WERI-Rb-1 (cell line): ENCODE measurements at regions not wholly inside any gene's neighbourhood (a gene's known extent, or its start where the extent isn't known, plus 50 kb on each side); places are given as distances from the start of the nearest gene placed in this dataset.

Experiments
- DNase-seq: peaks from one replicate; pipeline ENCODE4 v3.0.0-alpha.2; 2020
- H3K27ac ChIP-seq: fragments of 250-450 bp; sonication (Bioruptor Pico); 2 replicates; pipeline ENCODE4 v1.5.1; 2020; ENCODE audit warnings: mild to moderate bottlenecking, moderate library complexity
- H3K27me3 ChIP-seq: fragments of 250-450 bp; sonication (Bioruptor Pico); 2 replicates; pipeline ENCODE4 v1.5.1; 2021; ENCODE audit warnings: mild to moderate bottlenecking, low read depth, moderate library complexity; ENCODE audit not compliant: insufficient read depth, severe bottlenecking
- H3K36me3 ChIP-seq: fragments of 250-450 bp; sonication (Bioruptor Pico); 2 replicates; pipeline ENCODE4 v1.5.1; 2020; ENCODE audit warnings: mild to moderate bottlenecking, moderate library complexity
- H3K4me3 ChIP-seq: 2 replicates; pipeline ENCODE4 v1.5.1; 2011; ENCODE audit warnings: low read depth, mild to moderate bottlenecking, control low read depth, low read length
- H3K9me3 ChIP-seq: fragments of 250-450 bp; sonication (Bioruptor Pico); 2 replicates; pipeline ENCODE4 v1.5.1; 2021; ENCODE audit warnings: mild to moderate bottlenecking, moderate library complexity; ENCODE audit not compliant: severe bottlenecking
- CTCF ChIP-seq: IDR thresholded peaks from 2 replicates; pipeline ENCODE4 v1.5.1; 2011; ENCODE audit warnings: low read depth, mild to moderate bottlenecking, control low read depth, inconsistent platforms, low read length

DNA sequence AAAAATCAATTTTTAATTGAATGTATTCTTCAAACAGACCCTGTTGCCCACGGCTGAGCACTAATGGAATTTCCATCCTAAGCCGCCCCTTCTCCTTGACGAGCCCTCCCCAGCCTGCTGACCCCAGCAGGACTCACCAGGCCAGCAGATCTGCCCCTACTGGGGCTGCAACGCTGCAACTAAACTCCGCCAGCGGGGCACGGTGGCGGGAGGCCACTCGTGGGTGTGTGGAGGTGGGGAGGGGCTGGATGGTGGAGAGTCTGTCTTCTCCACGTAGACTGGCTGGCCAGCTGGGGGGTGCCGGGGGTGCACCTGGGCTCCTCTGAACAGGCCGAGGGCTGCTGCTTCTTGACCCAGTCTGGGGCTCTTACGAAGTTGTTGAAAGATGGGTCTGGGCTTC lies 67.8 kb downstream of the ENGASE start:
- Histone ChIP-seq H3K4me3 (no peak overlapping the region), H3K36me3 (peaks cover 14% of the 10 kb centered on the region), H3K9me3 (no peaks in the 10 kb centered on the region), H3K27ac (no peak overlapping the region), H3K27me3 (no peaks in the 10 kb centered on the region)
- no peak for TF ChIP-seq CTCF
- no peak for DNase-seq

- no peak for DNase-seq
- Histone ChIP-seq H3K9me3 (no peaks in the 10 kb centered on the region), H3K36me3 (peaks cover 14% of the 10 kb centered on the region), H3K27ac (no peak overlapping the region), H3K4me3 (no peak overlapping the region), H3K27me3 (no peaks in the 10 kb centered on the region)
- TF ChIP-seq CTCF = no peak
Observed at GRCh38 chr17:79141578-79142355, 67.1 kb downstream of the ENGASE start.

GRCh38 chr17:79138826-79139225 lies 64.2 kb downstream of the ENGASE start:
- H3K27me3 ChIP-seq = no peaks in the 10 kb centered on the region
- no peaks in the 10 kb centered on the region for H3K9me3 ChIP-seq
- TF ChIP-seq CTCF = no peak
- H3K27ac ChIP-seq = no peak overlapping the region
- no peak for DNase-seq
- no peaks in the 10 kb centered on the region; the same call in none of the 2 replicates for H3K36me3 ChIP-seq
- no peak overlapping the region for H3K4me3 ChIP-seq

GRCh38 chr17:79137789-79138165 lies 63.2 kb downstream of the ENGASE start:
- DNase-seq = no peak
- TF ChIP-seq CTCF = no peak
- H3K4me3 ChIP-seq = no peak overlapping the region
- H3K36me3 ChIP-seq = peaks cover 5% of the 10 kb centered on the region
- peak overlapping the region; percentile 54 for H3K27ac ChIP-seq
- H3K9me3 ChIP-seq = no peaks in the 10 kb centered on the region
- no peaks in the 10 kb centered on the region for H3K27me3 ChIP-seq

DNA sequence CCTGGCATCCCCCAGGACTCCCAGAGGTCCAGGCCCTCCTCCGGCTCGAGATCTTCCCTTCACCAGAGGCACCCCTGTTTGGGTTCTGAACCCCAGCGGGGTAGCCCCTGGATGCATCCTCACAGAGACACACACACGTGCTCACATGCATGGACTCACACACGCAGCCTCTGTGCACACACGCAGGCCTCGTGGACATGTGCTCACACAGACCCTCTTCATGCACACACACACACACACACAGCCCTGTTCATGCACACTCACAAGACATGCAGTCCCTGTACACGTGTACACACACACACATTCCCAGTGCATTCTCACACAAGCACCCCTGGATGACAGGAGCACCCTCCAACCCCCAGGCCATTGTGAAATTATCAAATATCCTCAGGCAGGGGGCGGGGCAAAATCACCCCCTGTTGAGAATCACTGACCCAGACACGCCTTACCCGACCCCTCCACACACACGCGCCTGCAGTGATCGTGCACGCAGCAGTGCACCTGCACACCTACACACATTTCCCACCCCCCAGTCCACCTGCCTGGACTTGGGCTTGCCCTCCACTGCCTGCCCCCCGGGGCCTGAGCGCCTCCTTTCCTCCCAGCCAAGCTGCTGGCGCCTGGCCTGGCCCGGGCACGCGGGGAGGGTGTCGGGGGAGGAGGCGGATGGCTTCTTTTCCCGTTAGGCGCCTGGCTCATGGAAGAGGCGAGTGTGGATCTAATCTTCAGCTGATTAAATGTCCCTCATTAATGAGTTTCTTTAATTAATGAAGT lies 62.6 kb downstream of the ENGASE start:
- H3K9me3 ChIP-seq = no peaks in the 10 kb centered on the region
- TF ChIP-seq CTCF = no peak
- H3K27ac ChIP-seq = peak overlapping the region; percentile 54
- H3K36me3 ChIP-seq = peaks cover 5% of the 10 kb centered on the region
- H3K4me3 ChIP-seq = no peak overlapping the region
- DNase-seq = peak; percentile 65
- no peaks in the 10 kb centered on the region for H3K27me3 ChIP-seq
